ENCODE measurements at regions not wholly inside any gene's neighbourhood (a gene's known extent, or its start where the extent isn't known, plus 50 kb on each side); places are given as distances from the start of the nearest gene placed in this dataset.

DNA sequence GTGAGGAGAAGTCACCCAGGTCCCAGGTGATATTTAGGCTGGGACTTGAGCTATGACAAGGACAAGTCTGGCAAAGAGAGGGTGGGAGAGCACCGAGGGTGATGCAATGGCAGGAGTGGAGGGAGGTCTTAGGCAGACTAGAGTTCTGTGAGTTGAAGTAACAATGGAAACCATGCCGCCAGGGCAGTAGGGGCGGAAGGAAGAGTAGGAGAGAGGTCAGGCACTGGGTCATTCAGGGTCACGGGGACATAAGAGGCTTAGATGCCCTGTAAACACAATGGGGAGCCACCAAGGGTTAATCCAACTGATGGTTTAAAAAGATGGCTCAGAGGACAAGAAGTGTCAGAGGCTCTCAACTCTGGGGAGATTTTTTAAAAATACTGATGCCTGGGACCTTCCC, 199.7 kb upstream of the LRTM1 start:
- in situ Hi-C loops (cut with HindIII; ENCODE audit: low sequenced_read_pairs) = no loop called here
- H3K4me3 ChIP-seq (ENCODE audit: low read depth, low read length) = no peak overlapping the region
- TF ChIP-seq, protein P1, sequence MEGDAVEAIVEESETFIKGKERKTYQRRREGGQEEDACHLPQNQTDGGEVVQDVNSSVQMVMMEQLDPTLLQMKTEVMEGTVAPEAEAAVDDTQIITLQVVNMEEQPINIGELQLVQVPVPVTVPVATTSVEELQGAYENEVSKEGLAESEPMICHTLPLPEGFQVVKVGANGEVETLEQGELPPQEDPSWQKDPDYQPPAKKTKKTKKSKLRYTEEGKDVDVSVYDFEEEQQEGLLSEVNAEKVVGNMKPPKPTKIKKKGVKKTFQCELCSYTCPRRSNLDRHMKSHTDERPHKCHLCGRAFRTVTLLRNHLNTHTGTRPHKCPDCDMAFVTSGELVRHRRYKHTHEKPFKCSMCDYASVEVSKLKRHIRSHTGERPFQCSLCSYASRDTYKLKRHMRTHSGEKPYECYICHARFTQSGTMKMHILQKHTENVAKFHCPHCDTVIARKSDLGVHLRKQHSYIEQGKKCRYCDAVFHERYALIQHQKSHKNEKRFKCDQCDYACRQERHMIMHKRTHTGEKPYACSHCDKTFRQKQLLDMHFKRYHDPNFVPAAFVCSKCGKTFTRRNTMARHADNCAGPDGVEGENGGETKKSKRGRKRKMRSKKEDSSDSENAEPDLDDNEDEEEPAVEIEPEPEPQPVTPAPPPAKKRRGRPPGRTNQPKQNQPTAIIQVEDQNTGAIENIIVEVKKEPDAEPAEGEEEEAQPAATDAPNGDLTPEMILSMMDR (IDR thresholded peaks at IDR 0.05; ENCODE audit: low read depth, low read length) = no peak
- no peak for DNase-seq (ENCODE audit: low read depth, low spot score)

- TF ChIP-seq, protein P1 (IDR thresholded peaks at IDR 0.05; ENCODE audit: low read depth, low read length) = no peak
- in situ Hi-C loops (cut with HindIII; ENCODE audit: low sequenced_read_pairs) = no loop called here
- no peak overlapping the region for H3K4me3 ChIP-seq (ENCODE audit: low read depth, low read length)
- no peak for DNase-seq (ENCODE audit: low read depth, low spot score)
Measured at GRCh38 chr3:55124371-55124770, 196.5 kb upstream of the LRTM1 start.
